Transverse colon (tissue), 4 donors: ENCODE measurements at regions not wholly inside any gene's neighbourhood (a gene's known extent, or its start where the extent isn't known, plus 50 kb on each side); places are given as distances from the start of the nearest gene placed in this dataset.

Experiments
- DNase-seq: peaks from one replicate; pipeline ENCODE4 v3.0.0-alpha.2; 2019
- H3K27ac ChIP-seq, 4 donors: fragments of 200-600 bp; sonication (generic); 2 replicates each; pipeline ENCODE4 v1.5.1; 2016 to 2018; ENCODE audit warnings: inconsistent platforms in 4 of 4
- H3K27me3 ChIP-seq: fragments of 200-600 bp; sonication (generic); 2 replicates; pipeline ENCODE4 v1.5.1; 2017; ENCODE audit warnings: inconsistent platforms
- H3K36me3 ChIP-seq, 4 donors: fragments of 200-600 bp; sonication (generic); 2 replicates each; pipeline ENCODE4 v1.5.1; 2017 to 2019; ENCODE audit warnings: inconsistent platforms in 4 of 4
- H3K4me1 ChIP-seq, 4 donors: fragments of 200-600 bp; sonication (generic); 2 replicates each; pipeline ENCODE4 v1.5.1; 2017 to 2020; ENCODE audit warnings: inconsistent platforms in 4 of 4
- H3K4me3 ChIP-seq, 4 donors: fragments of 200-600 bp; sonication (generic); 1 replicate in 1 of 4; 2 replicates in 3 of 4; pipeline versions ENCODE4 v1.5.1 to v1.6.1; 2017 to 2019; ENCODE audit warnings: inconsistent platforms in 4 of 4
- H3K9me3 ChIP-seq, 2 donors: fragments of 200-600 bp; sonication (generic); 2 replicates each; pipeline ENCODE4 v1.5.1; 2017 to 2019; ENCODE audit warnings: inconsistent platforms in 2 of 2
- CTCF ChIP-seq, 5 experiments: fragments of 200-600 bp in 3 of 5; fragments of 450-650 bp in 2 of 5; sonication (generic) in 3 of 5; IDR thresholded peaks; 1 replicate in 2 of 5; 2 replicates in 3 of 5; pipeline ENCODE4 v1.5.1; 2016 to 2017; ENCODE audit warnings: antibody characterized with exemption in 5 of 5, inconsistent platforms in 3 of 5, mild to moderate bottlenecking in 2 of 5, moderate library complexity in 1 of 5
- EP300 ChIP-seq: sonication (generic); formaldehyde crosslinking; IDR thresholded peaks from one replicate; pipeline ENCODE4 v1.6.1; 2017; ENCODE audit warnings: antibody characterized with exemption, low read depth
- POLR2A ChIP-seq: fragments of 450-650 bp; IDR thresholded peaks from one replicate; pipeline ENCODE4 v1.6.1; 2016; ENCODE audit warnings: antibody characterized with exemption, mild to moderate bottlenecking, moderate library complexity
- POLR2AphosphoS5 ChIP-seq, 3 donors: sonication (generic); formaldehyde crosslinking; IDR thresholded peaks; one replicate each; pipeline ENCODE4 v1.6.1; 2016; ENCODE audit warnings: antibody characterized with exemption in 3 of 3
- WGBS, 2 donors: methylation state at CpG; one replicate each; pipeline ENCODE4 v1.1.5; 2018; ENCODE audit warnings: low coverage in 1 of 2; 5-methylcytosine and 5-hydroxymethylcytosine counted together
- in situ Hi-C, 4 donors: fragments of 200-750 bp; cut with MboI; loops; one replicate each; pipeline versions ENCODE4 v1.15.0 to v1.15.1; 2017; ENCODE audit warnings: low sequenced_read_pairs in 3 of 4, low pct_ligation_motif_present in 1 of 4, low pct_unique_long_range_greater_than_20kb in 1 of 4
- intact Hi-C: fragments of 100-400 bp; cut with DNase I; formaldehyde crosslinking; loops from one replicate; pipeline ENCODE4 v1.15.1; 2023; ENCODE audit warnings: low total_unique reads

GRCh38 chrX:79281775-79282174 lies 85.4 kb downstream of the ITM2A start:
- in situ Hi-C loops = no loop called here
- WGBS, 2 donors = 93% methylated on average over 1 of the region's 1 CpG; no CpG with 5 or more reads in 1 of the 2 donors

GRCh38 chrX:79270401-79270800 lies 96.7 kb downstream of the ITM2A start:
- H3K9me3 ChIP-seq = no peaks in the 10 kb centered on the region
- WGBS, 2 donors = 6 to 13% methylated on average over 3 to 4 of the region's 4 CpGs
- intact Hi-C loops = no loop called here
- no peaks in the 10 kb centered on the region for H3K27me3 ChIP-seq
- H3K27ac ChIP-seq = no peak overlapping the region
- no peaks in the 10 kb centered on the region for H3K4me1 ChIP-seq
- in situ Hi-C loops = no loop called here
- peak; percentile 54 for DNase-seq
- no peak for TF ChIP-seq POLR2A
- no peak for TF ChIP-seq POLR2AphosphoS5 (IDR thresholded peaks at IDR 0.05)
- TF ChIP-seq CTCF (IDR thresholded peaks at IDR 0.05) = peak in 1 of 5 experiments; percentile 8
- no peaks in the 10 kb centered on the region for H3K36me3 ChIP-seq
- no peak overlapping the region for H3K4me3 ChIP-seq

More at GRCh38 chrX:79281775-79282174, 85.4 kb downstream of the ITM2A start:
- Histone ChIP-seq H3K4me3 (no peak overlapping the region), H3K9me3 (no peaks in the 10 kb centered on the region), H3K36me3 (no peaks in the 10 kb centered on the region), H3K27ac (no peak overlapping the region), H3K4me1 (no peaks in the 10 kb centered on the region), H3K27me3 (no peaks in the 10 kb centered on the region)
- intact Hi-C loops = no loop called here
- no peak for TF ChIP-seq EP300
- TF ChIP-seq POLR2A = no peak
- TF ChIP-seq CTCF (IDR thresholded peaks at IDR 0.05) = no peak
- TF ChIP-seq POLR2AphosphoS5 (IDR thresholded peaks at IDR 0.05) = no peak
- no peak for DNase-seq

GRCh38 chrX:79268788-79269187 lies 98.3 kb downstream of the ITM2A start:
- no peak for DNase-seq
- Histone ChIP-seq H3K4me1 (no peaks in the 10 kb centered on the region), H3K27ac (no peak overlapping the region), H3K27me3 (no peaks in the 10 kb centered on the region), H3K4me3 (no peak overlapping the region), H3K9me3 (no peaks in the 10 kb centered on the region), H3K36me3 (no peaks in the 10 kb centered on the region)
- WGBS, 2 donors = 17 to 36% methylated on average over 1 to 2 of the region's 2 CpGs
- in situ Hi-C loops = loop anchor here in 1 of 4 donors (10.0 kb wide), 1 partner anchor 194 kb away; no protein-coding TSS in a partner anchor
- TF ChIP-seq CTCF (IDR thresholded peaks at IDR 0.05) = no peak
- TF ChIP-seq POLR2AphosphoS5 (IDR thresholded peaks at IDR 0.05) = no peak
- TF ChIP-seq EP300 = no peak
- TF ChIP-seq POLR2A = no peak
- intact Hi-C loops = no loop called here

GRCh38 chrX:79266702-79267101 lies 100.4 kb downstream of the ITM2A start:
- no peaks in the 10 kb centered on the region for H3K9me3 ChIP-seq
- H3K4me3 ChIP-seq = no peak overlapping the region
- no peaks in the 10 kb centered on the region for H3K36me3 ChIP-seq
- H3K27ac ChIP-seq = no peak overlapping the region
- intact Hi-C loops (no loop called here), in situ Hi-C loops (loop anchor here in 1 of 4 donors (10.0 kb wide), 1 partner anchor 192 kb away; no protein-coding TSS in a partner anchor)
- 74 to 94% methylated on average over 5 to 6 of the region's 6 CpGs for WGBS, 2 donors
- DNase-seq = no peak
- no peaks in the 10 kb centered on the region for H3K27me3 ChIP-seq
- TF ChIP-seq CTCF (IDR thresholded peaks at IDR 0.05) (no peak), EP300 (no peak), POLR2A (no peak), POLR2AphosphoS5 (IDR thresholded peaks at IDR 0.05) (no peak)
- H3K4me1 ChIP-seq = no peaks in the 10 kb centered on the region
